Mucosa of gallbladder (tissue), 1 donor: ENCODE measurements at regions not wholly inside any gene's neighbourhood (a gene's known extent, or its start where the extent isn't known, plus 50 kb on each side); places are given as distances from the start of the nearest gene placed in this dataset.
"Not testable (repeated sequence)": the region's sequence is repeated elsewhere in the genome, so short reads cannot be mapped to it uniquely, and the experiment has no call there.

Source experiments
- DNase-seq: peaks from one replicate; pipeline ENCODE4 v3.0.0-alpha.2; 2020; ENCODE audit warnings: low spot score
- donor health status: DM: no; HTN: no; CAD: no.

DNA sequence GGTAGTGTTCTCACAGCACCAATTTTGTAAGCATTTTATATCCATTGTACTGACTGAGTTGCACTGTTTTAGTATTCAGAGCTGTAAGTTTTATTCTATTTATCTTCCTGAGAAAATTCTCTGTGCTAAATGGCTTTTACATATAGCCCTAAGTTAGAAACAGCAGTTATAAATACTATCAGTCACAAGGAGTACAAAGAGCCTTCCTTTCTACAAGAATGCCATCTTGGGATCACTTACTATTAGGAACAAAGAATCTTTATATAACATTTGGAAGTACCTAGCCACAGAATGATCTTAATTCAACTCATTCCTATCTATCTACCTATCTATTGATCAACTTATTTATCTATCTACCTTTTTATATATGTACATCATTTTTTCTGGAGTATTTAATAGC is 423.9 kb upstream of the RGS18 start:
- DNase-seq: no peak

DNA sequence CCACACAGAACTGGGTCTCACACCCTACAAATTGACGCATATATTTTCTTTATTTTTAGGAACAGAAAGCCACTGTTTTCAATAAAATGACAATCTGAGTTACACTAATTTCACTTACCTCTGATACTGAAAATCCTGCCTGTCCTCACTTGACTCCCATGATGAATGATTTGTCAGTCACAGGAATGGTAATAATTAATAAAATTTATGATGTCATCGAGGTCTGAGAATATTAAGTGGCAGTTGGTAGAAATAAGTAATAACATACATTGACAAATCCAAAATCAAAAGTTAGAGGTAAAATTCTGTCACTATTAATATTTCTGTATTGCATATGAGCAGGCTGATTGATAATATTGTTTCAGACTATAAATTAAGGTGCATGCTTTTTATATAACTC is 418.7 kb upstream of the RGS18 start:
- DNase-seq: no peak

DNA sequence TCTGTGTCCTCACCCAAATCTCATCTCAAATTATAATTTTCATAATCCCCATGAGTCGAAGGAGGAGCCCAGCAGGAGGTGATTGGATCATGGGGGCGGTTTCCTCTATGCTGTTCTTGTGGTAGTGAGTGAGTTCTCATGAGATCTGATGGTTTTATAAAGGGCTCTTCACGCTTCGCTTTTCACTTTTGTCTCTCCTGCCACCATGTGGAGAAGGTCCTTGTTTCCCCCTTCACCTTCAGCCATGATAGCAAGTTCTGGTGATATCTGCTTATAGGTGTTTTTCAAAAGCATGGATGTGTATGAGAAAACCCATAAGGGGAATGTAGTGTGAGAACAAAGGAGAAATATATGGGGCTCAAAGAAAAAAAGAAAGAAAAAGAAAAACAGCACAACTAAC is 405.9 kb upstream of the RGS18 start:
- no peak for DNase-seq

DNA sequence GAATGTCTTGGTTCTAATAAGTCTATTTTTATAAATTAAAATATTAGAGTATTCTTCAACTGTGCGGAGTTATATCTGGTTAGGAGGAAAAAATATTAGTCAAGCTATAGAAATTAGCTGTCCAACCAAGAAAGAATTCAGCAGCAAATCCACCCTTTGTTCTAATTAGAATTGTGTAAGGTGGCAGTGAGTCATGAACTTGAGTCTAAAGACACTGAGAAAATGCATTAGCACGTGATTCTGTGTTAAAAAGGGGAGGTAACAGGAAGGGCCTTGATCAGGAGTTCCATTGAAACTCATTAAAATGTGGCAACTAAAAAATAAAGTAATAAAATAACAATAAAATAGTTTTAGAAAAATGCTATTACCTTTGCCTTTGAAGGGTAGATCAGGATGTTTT is 398.2 kb upstream of the RGS18 start:
- DNase-seq: no peak

DNA sequence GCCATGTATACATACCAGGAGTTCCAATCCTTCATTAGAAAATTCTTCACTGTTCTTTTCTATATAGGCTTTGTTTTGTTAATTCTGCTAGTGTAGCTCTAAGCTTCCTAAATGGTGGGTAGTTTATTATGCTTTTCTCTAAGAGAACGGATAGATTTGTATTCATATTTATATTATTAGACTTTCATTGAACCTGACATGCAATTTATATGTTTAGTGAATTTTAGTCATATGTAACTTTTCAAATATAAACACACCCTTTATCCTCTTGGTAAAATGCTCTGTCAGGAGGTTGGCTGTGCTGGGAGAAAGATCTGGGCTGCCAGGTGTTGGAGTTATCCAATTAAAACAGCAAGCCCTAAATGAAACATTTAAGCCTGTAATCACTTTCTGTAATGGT is 369.7 kb upstream of the RGS18 start:
- DNase-seq: no peak

DNA sequence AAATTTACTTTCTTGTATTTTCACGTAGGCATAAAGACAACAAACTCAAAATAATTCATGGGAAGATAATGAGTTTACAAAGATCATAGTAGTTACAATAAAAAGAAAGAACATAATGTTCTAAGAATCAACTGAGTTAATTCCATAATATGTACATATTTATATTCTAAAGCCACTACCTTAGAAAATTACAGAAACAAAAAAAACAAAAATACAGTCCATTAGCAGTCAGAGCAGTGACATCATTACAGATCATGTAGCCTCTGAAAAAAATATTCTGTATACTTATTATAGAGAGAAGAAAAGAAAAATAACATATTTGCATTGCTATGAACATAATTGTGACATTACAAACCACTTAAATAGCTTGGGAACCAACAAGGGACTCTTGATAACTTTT is 360.1 kb upstream of the RGS18 start:
- no peak for DNase-seq

DNA sequence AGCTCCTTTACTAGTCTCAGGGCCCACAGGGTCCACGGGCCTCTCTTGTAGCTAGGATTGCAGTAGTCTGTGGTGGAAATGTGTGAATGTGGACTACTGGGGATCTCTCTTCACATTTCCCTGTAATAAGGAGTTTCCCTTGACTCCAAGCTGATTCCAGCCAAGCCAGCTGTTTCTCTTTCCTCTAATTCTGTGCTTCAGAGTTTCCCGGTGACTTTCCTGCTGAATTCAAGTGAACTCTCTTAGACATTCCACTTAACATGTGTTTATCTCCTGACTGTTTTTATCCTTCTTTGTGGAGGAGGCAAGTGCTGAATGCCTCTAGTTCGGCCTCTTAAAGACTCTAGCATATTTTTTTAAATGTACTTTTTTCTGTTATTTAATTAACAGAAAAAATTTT is 354.0 kb upstream of the RGS18 start:
- DNase-seq: no peak

DNA sequence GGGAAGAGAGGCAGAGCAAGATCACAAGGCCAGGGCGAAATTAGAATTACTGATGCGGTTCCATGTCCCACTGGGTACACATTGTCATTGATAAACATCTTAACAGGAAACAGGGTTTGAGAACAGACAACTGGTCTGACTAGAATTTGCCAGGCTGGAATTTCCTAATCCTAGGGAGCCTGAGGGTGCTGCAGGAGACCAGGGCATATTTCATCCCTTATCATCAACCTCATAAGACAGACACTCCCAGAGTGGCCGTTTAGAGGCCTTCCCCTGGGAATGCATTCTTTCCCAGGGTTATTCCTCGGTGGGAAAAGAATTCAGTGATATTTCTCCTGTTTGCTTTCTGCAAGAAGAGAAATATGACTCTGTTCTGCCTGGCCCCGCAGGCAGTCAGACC is 344.7 kb upstream of the RGS18 start:
- not testable (repeated sequence) for DNase-seq

DNA sequence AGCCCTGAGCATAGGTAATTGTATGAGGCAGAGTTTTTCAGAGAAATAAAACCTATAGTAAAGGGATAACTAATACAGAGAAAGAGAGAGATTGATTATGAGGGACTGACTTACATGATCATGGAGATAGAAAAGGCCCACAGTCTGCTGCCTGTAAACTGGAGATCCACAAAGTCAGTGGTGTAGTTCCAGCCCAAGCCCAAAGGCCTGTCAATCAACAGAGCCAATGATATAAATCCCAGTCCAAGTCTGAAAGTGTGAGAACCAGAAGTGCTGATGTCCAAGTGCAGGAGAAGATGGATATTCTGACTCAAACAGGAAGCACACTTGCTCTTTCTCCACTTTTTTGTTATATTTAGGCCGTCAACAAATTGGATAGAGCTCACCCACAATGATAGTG is 340.1 kb upstream of the RGS18 start:
- no peak for DNase-seq

DNA sequence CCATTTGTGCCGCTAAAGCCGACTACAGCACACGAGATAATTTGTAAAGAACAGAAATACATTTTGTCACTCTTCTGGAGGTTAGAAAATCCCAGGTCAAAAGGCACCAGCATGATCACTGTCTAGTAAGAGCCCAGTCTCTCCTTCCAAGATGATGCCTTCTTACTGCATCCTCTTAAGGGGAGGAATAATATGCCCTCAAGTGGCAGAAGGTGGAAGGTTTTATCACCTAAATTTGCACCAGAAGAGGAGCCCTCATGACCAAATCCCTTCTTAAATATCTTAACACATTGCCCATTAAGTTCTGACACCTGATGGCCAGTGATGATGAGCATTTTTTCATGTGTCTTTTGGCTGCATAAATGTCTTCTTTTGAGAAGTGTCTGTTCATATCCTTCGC is 326.7 kb upstream of the RGS18 start:
- no peak for DNase-seq

DNA sequence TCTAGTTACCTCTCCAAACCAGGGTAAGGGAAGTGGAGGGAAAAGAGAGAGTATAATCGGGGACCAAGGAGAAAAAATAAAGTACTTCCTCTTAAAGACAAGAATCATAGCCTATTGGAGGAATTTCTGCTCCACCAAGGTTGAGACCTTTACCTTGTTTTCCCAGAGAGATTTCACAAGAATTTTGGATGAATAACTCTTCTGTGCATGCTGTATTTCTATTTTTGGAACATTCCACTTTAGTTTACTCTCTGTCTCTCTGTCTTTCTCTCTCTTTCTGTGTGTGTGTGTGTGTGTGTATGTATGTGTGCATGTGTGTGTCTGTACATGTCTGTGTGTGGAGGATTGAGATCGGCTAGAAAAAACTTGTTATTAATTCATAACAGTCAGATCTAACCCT is 318.4 kb upstream of the RGS18 start:
- DNase-seq: no peak

DNA sequence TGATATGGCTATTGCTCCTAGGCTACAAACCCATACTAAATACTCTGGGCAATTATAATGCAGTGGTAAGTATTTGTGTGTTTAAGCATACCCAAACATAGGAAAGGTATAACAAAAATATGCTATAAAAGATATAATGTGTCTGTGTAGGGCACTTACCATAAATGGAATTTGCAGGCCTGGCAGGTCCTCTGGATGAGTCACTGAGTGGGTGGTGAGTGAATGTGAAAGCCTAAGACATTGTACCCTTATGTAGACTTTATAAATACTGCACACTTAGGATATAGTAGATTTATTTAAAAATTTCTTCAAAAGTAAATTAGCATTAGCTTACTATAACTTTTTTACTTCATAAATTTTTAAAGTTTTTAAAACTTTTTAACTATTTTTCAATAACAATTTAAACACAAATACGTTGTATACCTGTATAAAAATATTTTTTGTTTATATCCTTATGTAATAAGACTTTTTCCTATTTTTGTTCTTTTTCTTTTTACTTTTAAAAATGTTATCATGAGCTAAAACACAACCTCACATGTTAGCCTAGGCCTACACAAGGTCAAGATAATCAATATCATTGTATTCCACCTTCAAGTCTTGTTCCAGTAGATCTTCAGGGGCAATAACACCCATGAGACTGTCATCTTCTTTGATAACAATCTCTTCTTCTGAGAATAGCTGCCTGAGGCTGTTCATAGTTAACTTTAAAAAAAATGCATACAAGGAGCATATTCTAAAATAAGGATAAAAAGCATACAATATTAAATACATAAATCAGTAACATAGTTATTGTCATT is 306.3 kb upstream of the RGS18 start:
- no peak for DNase-seq

DNA sequence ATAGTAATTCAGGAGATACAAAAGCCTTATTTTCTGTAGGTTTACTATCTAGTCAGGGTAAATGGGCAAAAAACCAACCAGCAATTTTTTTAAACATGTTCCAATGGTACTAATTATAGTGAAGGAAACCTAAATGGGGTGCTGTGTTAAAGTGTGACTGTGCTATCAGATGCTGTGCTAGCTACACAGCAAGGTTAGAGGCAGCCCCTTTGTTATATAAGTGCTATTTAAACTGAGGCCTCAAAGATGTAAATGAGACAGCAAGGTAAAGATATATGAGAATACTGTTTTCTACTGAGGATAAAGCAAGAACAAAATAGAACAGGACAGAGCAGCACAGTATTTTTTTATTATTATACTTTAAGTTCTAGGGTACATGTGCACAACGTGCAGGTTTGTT is 305.4 kb upstream of the RGS18 start:
- no peak for DNase-seq

DNA sequence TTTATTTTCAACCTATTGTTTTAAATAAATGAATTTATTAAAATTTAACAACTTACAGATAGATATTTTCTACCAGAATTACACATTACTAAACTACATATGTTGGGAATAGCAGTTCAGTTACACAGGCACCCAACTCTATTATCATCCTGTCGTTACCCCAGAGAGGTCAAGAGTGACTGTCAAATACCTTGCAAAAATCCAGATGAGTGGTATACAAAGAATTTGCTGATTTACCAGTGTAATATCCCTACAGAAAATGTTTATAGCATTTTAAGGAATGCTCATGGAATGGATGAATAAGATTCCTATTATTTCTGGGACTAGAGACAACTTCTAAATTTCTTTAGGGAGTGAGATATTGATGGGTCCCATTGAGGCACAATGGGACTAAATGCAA is 300.7 kb upstream of the RGS18 start:
- DNase-seq: no peak

DNA sequence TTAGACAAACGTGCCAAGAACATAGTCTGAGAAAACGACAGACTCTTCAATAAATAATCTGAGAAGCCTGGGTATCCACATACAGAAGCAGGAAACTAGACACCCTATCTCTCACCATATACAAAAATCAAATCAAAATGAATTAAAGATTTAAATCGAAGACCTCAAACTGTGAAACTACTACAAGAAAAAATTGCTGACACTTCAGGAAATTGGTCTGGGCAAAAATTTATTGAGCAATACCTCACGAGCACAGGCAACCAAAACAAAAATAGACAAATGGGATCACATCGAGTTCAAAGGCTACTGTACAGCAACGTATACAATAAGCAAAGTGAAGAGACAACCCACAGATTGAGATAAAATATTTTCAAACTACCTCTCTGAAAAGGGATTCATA is 292.8 kb upstream of the RGS18 start:
- DNase-seq: no peak

DNA sequence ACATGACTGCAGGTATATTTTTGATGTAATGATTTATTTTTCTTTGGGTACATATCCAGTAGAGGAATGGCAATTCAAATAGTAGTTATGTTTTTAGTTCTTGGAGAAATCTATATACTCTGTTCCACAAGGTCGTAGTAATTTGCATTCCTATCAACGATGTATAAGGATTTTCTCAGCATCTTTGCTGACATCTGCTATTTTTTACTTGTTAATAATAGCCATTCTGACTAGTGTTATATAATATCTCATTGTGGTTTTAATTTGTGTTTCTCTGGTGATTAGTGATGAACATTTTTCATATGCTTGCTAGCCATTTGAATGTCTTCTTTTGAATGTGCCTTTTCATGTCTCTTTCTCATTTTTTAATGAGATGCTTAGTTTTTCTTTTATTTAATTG is 292.1 kb upstream of the RGS18 start:
- DNase-seq: no peak

DNA sequence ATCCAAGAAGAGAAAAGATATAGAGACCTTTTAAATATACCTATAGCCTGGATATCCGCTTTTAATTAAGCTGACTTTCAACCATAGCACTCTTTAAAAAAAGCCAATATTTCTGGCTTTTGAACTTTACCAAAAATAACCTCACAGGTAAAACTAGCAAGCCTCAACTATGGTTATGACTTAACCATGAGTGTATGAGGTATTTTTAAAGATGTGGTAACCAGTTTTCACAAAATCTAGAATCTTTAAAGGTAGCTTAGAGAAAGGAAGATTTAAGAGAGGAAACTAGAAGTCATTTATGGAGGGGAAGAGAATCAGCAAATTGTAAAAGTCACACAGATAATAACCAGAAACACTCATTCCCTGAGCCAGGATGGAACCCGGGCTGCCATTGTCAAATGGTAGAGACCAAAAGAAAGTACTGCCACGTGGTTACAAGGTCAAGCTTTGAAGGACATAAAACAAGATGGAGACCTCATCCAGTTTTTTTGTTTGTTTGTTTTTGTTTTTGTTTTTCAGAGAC is 288.4 kb upstream of the RGS18 start:
- DNase-seq: no peak

DNA sequence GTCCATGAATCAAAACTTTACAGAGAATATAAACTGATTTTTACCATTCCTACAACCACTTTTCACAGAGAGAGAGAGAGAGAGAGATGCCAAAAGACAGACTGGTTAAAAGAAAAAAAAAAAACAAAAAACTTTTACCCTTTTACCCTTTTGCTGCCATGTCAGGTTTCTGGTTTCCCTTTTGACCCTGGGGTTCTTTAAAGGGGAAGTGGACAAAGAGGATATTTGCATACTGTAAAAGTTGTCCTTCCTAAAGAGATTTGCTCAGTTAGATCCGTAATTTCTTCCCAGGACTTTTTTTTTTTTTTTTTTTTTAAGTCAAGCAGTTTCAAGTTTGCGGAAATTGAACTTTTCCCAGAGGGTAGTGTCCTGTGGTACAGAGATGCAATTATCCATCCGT is 287.8 kb upstream of the RGS18 start:
- no peak for DNase-seq

DNA sequence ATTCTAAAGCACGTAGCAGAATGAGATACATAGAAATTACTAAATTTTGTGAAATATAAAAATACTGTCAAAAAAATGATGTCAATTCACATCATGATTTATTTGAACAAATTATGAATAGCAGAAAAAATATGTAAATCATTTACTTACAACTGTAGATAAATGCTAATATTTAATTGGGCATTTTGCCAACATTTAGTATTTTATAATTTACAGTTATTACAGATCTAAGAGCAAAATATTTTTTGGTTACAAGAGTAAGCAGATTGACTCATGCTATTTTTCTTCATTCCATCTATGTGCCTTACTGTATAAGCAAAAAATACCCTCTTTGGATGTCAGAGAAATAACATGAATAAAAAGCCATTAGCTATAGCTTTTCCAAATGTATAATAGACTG is 282.3 kb upstream of the RGS18 start:
- DNase-seq: no peak

DNA sequence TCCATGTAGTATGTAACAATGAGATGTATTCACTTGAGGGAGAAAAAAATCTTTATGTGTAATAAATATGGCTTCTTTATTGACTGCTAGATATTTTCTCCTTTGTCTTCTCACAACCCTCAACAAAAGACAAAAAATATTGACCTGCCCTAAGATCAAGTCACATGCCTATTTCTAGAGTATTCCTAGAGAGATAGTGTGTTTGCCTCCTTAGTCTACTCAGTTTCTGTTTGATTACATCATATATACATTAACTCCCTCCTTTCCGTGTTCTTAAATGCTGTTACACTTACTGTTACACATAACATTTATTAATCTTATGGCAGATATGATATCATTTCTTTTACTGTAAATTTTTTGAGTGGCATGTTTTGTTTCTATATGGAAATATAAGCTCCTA is 281.6 kb upstream of the RGS18 start:
- no peak for DNase-seq

DNA sequence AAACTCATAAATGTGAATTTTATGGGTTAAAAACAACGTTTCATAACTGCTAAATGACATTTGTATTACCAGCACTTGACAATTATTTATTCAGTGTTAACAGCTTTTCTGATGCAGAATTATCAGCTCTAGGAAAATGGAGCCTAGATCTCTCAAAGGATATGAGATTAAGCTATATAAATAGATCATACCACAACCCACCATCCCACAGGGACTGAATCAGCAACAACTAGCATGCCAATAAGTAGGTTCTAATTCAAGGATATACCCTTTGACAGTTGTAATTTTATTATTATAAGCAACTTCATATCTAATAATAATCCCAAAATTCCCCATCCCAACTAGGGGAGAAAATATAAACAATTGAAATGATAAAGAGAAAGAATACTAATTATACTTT is 275.4 kb upstream of the RGS18 start:
- no peak for DNase-seq

DNA sequence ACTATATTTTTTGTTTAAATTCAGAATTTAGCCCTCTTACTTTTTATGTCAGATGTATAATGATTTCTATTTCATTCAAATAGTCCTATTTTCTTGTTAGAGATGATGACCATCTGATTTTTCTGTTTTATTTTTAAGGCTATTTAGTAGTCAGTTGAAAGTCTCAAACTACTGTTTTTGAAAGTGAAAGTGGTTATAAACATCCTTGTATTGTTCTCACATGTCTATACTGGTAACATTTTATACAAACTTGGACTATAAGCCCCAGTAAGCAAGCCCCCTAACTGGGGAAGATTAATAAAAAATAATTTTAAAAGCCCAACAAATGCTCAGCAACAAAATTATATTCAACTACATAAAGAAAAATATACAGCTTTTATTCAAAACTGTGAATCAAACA is 271.3 kb upstream of the RGS18 start:
- no peak for DNase-seq

DNA sequence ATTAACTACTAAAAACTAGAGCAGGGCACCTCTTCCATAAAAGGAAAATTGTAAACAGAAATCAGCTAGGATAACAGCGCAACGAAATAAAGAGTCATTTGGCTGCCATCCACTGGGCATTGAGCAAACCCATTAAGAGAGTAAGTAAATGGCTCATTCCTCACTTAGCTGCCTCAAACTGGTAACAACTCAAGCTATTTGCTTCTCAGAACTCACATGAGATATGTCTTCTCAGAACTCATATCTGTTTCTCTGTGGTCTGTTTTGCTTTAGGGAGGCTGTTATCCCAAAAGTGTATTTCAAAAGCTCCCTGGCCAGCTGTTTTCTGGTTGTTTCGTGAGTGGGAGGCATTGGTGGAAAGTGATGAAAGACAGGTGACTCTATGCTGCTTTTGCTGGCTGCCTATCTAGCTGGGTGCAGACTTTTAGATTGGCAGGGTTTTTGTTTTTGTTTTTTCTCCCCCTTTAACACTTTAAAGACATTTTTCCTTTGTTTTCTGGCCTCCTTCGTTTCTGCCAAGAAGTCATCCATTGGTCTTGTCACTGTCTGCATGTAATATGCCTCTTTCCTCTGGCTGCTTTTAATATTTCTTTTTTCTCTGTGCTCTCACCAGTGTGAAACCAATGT is 269.2 kb upstream of the RGS18 start:
- no peak for DNase-seq

DNA sequence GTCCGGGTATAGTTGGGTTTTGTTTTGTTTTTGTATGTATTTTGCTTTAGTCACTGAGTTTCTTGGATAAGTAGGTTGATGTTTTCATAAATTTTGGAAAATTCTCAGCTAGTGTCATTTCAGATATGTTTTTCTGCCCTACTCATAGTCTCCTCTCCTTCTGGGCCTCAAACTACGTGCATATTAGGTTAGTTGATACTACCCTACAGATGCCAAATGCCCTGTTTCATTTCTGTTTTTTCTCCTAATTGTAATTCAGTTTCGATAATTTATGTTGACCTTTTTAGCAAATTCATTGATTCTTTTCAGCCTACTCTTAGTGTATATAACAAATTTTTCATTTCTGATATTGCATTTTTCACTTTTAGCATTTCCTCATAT is 268.6 kb upstream of the RGS18 start:
- DNase-seq: no peak
